Lower lobe of right lung (tissue), 2 donors: ENCODE measurements at regions not wholly inside any gene's neighbourhood (a gene's known extent, or its start where the extent isn't known, plus 50 kb on each side); places are given as distances from the start of the nearest gene placed in this dataset.

Experiments
- ATAC-seq, 2 donors: fragments of 200-7000 bp; cut with Tn5 transposase; one replicate each; pipeline ENCODE4 v1.9.1; 2020 to 2022; ENCODE audit warnings: mild to moderate bottlenecking in 2 of 2, moderate library complexity in 2 of 2
- DNase-seq: peaks from one replicate; pipeline ENCODE4 v3.0.0-alpha.2; 2020
- H3K27ac ChIP-seq: fragments of 200-600 bp; one replicate; pipeline ENCODE4 v1.8.0; 2022
- H3K27me3 ChIP-seq: fragments of 200-600 bp; one replicate; pipeline ENCODE4 v1.8.0; 2022; ENCODE audit warnings: low read depth
- H3K36me3 ChIP-seq: fragments of 200-600 bp; one replicate; pipeline ENCODE4 v1.8.0; 2022; ENCODE audit warnings: mild to moderate bottlenecking
- H3K4me1 ChIP-seq: fragments of 200-600 bp; one replicate; pipeline ENCODE4 v1.8.0; 2022
- H3K4me3 ChIP-seq: fragments of 200-600 bp; one replicate; pipeline ENCODE4 v1.8.0; 2022; ENCODE audit warnings: mild to moderate bottlenecking
- H3K9me3 ChIP-seq: fragments of 200-600 bp; one replicate; pipeline ENCODE4 v1.8.0; 2022
- intact Hi-C: fragments of 100-400 bp; cut with DNase I; formaldehyde crosslinking; loops from one replicate; pipeline ENCODE4 v1.11.0; 2022
- TF ChIP-seq, protein P1 (sequence below): fragments of 200-600 bp; IDR thresholded peaks from one replicate; pipeline ENCODE4 v1.8.0; 2022; ENCODE audit warnings: antibody characterized with exemption, mild to moderate bottlenecking
- donor health status: DM: no; HTN: yes; CAD: no; lungs with severe emphysema.

GRCh38 chr7:81110673-81111072 is 191.8 kb upstream of the SEMA3C start:
- no peaks in the 10 kb centered on the region for H3K9me3 ChIP-seq
- no peak overlapping the region for H3K27ac ChIP-seq
- ATAC-seq (no peak), DNase-seq (no peak)
- no peaks in the 10 kb centered on the region for H3K27me3 ChIP-seq
- TF ChIP-seq, protein P1, sequence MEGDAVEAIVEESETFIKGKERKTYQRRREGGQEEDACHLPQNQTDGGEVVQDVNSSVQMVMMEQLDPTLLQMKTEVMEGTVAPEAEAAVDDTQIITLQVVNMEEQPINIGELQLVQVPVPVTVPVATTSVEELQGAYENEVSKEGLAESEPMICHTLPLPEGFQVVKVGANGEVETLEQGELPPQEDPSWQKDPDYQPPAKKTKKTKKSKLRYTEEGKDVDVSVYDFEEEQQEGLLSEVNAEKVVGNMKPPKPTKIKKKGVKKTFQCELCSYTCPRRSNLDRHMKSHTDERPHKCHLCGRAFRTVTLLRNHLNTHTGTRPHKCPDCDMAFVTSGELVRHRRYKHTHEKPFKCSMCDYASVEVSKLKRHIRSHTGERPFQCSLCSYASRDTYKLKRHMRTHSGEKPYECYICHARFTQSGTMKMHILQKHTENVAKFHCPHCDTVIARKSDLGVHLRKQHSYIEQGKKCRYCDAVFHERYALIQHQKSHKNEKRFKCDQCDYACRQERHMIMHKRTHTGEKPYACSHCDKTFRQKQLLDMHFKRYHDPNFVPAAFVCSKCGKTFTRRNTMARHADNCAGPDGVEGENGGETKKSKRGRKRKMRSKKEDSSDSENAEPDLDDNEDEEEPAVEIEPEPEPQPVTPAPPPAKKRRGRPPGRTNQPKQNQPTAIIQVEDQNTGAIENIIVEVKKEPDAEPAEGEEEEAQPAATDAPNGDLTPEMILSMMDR: no peak
- H3K36me3 ChIP-seq: no peaks in the 10 kb centered on the region
- intact Hi-C loops: no loop called here
- H3K4me3 ChIP-seq: no peak overlapping the region
- no peaks in the 10 kb centered on the region for H3K4me1 ChIP-seq

- intact Hi-C loops: no loop called here
- Histone ChIP-seq H3K9me3 (no peaks in the 10 kb centered on the region), H3K36me3 (no peaks in the 10 kb centered on the region), H3K4me3 (no peak overlapping the region), H3K27me3 (no peaks in the 10 kb centered on the region), H3K27ac (no peak overlapping the region), H3K4me1 (no peaks in the 10 kb centered on the region)
- no peak for DNase-seq
- no peak for ATAC-seq
- TF ChIP-seq, protein P1: no peak
Observed at GRCh38 chr7:81098213-81098612, 179.4 kb upstream of the SEMA3C start.

GRCh38 chr7:81094952-81095351 is 176.1 kb upstream of the SEMA3C start:
- H3K9me3 ChIP-seq: no peaks in the 10 kb centered on the region
- intact Hi-C loops: no loop called here
- no peak overlapping the region for H3K27ac ChIP-seq
- DNase-seq: no peak
- H3K36me3 ChIP-seq: no peaks in the 10 kb centered on the region
- TF ChIP-seq, protein P1: no peak
- ATAC-seq: no peak
- H3K27me3 ChIP-seq: no peaks in the 10 kb centered on the region
- no peaks in the 10 kb centered on the region for H3K4me1 ChIP-seq
- no peak overlapping the region for H3K4me3 ChIP-seq

- ATAC-seq (no peak), DNase-seq (no peak)
Observed at GRCh38 chr7:81081616-81082015, 162.8 kb upstream of the SEMA3C start.

GRCh38 chr7:81080553-81080952 is 161.7 kb upstream of the SEMA3C start:
- H3K27ac ChIP-seq: no peak overlapping the region
- H3K36me3 ChIP-seq: no peaks in the 10 kb centered on the region
- H3K27me3 ChIP-seq: no peaks in the 10 kb centered on the region
- H3K9me3 ChIP-seq: no peaks in the 10 kb centered on the region
- DNase-seq (no peak), ATAC-seq (no peak)
- H3K4me3 ChIP-seq: no peak overlapping the region
- TF ChIP-seq, protein P1: no peak
- no peaks in the 10 kb centered on the region for H3K4me1 ChIP-seq
- intact Hi-C loops: no loop called here

More at GRCh38 chr7:81081616-81082015, 162.8 kb upstream of the SEMA3C start:
- no peaks in the 10 kb centered on the region for H3K9me3 ChIP-seq
- no peaks in the 10 kb centered on the region for H3K4me1 ChIP-seq
- H3K36me3 ChIP-seq: no peaks in the 10 kb centered on the region
- TF ChIP-seq, protein P1: no peak
- no peak overlapping the region for H3K4me3 ChIP-seq
- no peak overlapping the region for H3K27ac ChIP-seq
- H3K27me3 ChIP-seq: no peaks in the 10 kb centered on the region
- intact Hi-C loops: no loop called here

GRCh38 chr7:81079746-81080145 is 160.9 kb upstream of the SEMA3C start:
- Histone ChIP-seq H3K36me3 (no peaks in the 10 kb centered on the region), H3K4me1 (no peaks in the 10 kb centered on the region), H3K27ac (no peak overlapping the region), H3K9me3 (no peaks in the 10 kb centered on the region), H3K4me3 (no peak overlapping the region), H3K27me3 (no peaks in the 10 kb centered on the region)
- ATAC-seq: no peak
- no peak for DNase-seq
- intact Hi-C loops: no loop called here
- TF ChIP-seq, protein P1: no peak
